HG03280 (cell line): ENCODE measurements at regions not wholly inside any gene's neighbourhood (a gene's known extent, or its start where the extent isn't known, plus 50 kb on each side); places are given as distances from the start of the nearest gene placed in this dataset.
A peak's percentile ranks its signal among the peaks of the same experiment; 100 is the strongest.
"Not testable (repeated sequence)": the region's sequence is repeated elsewhere in the genome, so short reads cannot be mapped to it uniquely, and the experiment has no call there.

Experiments
- ATAC-seq: cut with Tn5 transposase; IDR thresholded peaks from one replicate; pipeline ENCODE4 v1.9.1; 2021; ENCODE audit warnings: mild to moderate bottlenecking, moderate library complexity; ENCODE audit not compliant: unreplicated experiment

GRCh38 chr12:80045594-80045993, 53.7 kb upstream of the OTOGL start:
- no peak for ATAC-seq

GRCh38 chr12:80044694-80045046, 54.7 kb upstream of the OTOGL start:
- no peak for ATAC-seq

- no peak for ATAC-seq
Observed at GRCh38 chr12:80041692-80042091, 57.6 kb upstream of the OTOGL start.

GRCh38 chr12:80041071-80041470, 58.3 kb upstream of the OTOGL start:
- ATAC-seq = no peak

GRCh38 chr12:80040075-80040738, 59.1 kb upstream of the OTOGL start:
- ATAC-seq = no peak

- no peak for ATAC-seq
Observed at GRCh38 chr12:80038062-80038560, 61.2 kb upstream of the OTOGL start.

GRCh38 chr12:80033448-80033847, 65.9 kb upstream of the OTOGL start:
- ATAC-seq = no peak

- no peak for ATAC-seq
Observed at GRCh38 chr12:80032946-80033345, 66.4 kb upstream of the OTOGL start.

- no peak for ATAC-seq
Observed at GRCh38 chr12:80031229-80031628, 68.1 kb upstream of the OTOGL start.

- no peak for ATAC-seq
Observed at GRCh38 chr12:80025638-80026037, 73.7 kb upstream of the OTOGL start.

GRCh38 chr12:80019691-80020090, 79.6 kb upstream of the OTOGL start:
- no peak for ATAC-seq

GRCh38 chr12:80018119-80018518, 81.2 kb upstream of the OTOGL start:
- ATAC-seq = no peak

- no peak for ATAC-seq
Observed at GRCh38 chr12:80017261-80017870, 82.0 kb upstream of the OTOGL start.

GRCh38 chr12:80016684-80017083, 81.8 kb upstream of the PPP1R12A start:
- ATAC-seq = no peak

GRCh38 chr12:80015660-80016059, 80.8 kb upstream of the PPP1R12A start:
- ATAC-seq = no peak

- not testable (repeated sequence) for ATAC-seq
Observed at GRCh38 chr12:80003744-80004143, 68.8 kb upstream of the PPP1R12A start.

- no peak for ATAC-seq
Observed at GRCh38 chr12:80001562-80001961, 66.7 kb upstream of the PPP1R12A start.

GRCh38 chr12:80000831-80001230, 65.9 kb upstream of the PPP1R12A start:
- no peak for ATAC-seq

GRCh38 chr12:79998554-79998953, 63.7 kb upstream of the PPP1R12A start:
- ATAC-seq = no peak

GRCh38 chr12:79997096-79997791, 62.3 kb upstream of the PPP1R12A start:
- ATAC-seq = peak; percentile 96

- not testable (repeated sequence) for ATAC-seq
Observed at GRCh38 chr12:79995385-79996084, 60.6 kb upstream of the PPP1R12A start.
